DLD1 (cell line): ENCODE measurements at regions not wholly inside any gene's neighbourhood (a gene's known extent, or its start where the extent isn't known, plus 50 kb on each side); places are given as distances from the start of the nearest gene placed in this dataset.
"Not testable (repeated sequence)": the region's sequence is repeated elsewhere in the genome, so short reads cannot be mapped to it uniquely, and the experiment has no call there.

ENCODE experiments used
- in situ Hi-C: cut with HindIII; loops from 2 replicates; pipeline ENCODE4 v1.10.0; 2017; ENCODE audit warnings: low sequenced_read_pairs

DNA sequence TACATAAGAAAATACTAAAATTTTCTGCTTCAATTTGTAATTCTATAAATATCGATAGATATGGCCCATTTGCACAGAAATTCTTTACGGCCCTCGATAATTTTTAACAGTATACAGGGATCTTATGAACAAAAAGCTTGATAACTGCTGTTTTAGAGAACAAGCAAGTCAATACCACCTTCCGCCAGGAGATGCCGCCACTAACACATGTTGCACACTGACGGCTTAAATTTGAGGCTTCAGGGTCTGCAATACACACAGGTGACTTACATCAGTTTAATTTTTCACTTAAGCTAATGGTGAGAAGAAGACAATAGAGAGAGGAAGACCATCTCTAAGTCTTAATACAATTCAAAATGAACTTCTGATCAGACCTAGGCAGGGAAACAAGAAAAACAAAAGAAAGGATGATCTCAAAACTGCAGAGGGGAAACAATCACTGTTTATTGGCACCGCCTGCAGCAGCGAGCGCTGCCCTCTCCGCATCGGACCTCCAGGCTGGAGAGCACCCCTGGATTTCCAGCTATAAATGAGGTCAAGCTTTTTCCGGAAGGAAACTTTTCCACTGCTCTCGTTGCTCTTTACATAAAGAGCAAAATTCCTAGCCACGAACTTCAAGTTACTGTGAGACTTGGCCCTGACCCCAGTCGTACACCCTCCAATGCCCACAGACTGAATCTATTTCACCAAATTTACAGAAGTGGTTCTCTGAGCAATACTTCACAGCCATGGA is 53.9 kb downstream of the OTOR start:
- in situ Hi-C loops: loop anchor here (10.0 to 25.0 kb wide), 2 partner anchors 485 to 633 kb away; no protein-coding TSS in a partner anchor

DNA sequence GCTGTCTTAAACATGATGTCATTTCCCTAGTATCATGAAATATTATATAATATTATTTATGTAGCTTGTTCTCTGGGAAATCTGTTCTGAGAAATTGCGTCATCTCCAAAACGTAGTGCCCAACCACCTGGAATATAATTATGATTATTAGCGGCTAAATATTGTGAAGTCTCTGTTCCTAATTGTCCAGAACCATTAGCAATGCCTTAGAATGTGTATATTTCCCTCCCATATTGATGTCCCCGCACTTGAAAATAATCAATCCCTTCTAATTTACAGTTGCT is 54.4 kb downstream of the OTOR start:
- in situ Hi-C loops: loop anchor here (10.0 to 25.0 kb wide), 2 partner anchors 485 to 632 kb away; no protein-coding TSS in a partner anchor

DNA sequence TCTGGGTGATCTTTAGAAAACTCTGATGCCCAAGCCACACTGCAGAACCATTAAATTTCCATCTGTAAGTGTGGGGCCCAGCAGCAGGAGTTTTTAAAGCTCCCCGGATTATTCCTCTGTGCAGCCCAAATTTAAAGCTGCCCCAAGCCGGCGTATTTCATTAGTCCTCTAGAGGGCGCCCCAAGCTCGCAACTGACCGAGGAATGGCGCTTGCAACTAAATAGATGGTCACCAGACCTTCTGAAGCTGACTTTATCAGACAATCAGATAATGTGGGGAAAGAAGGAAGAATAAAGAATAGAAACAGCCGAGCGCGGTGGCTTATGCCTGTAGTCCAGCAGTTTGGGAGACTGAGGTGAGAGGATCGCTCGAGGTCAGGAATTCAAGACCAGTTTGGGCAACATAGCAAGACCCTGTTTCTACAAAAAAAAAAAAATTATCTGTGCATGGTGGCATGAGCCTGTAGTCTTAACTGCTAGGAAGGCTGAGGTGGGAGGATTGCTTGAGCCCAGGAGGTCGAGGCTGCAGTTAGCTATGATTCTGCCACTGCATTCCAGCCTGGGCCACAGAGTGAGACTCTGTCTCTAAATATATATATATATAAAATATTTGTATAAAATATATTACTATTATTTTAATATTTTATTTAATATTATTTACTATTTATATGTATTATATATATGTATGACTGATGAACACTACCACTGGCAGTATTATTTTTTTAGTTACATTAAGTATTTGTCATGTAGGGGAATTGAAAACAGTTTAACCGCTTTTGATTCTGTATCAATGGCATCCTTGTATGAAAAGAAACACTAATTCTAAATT is 56.0 kb downstream of the OTOR start:
- in situ Hi-C loops: loop anchor here (10.0 to 25.0 kb wide), 2 partner anchors 483 to 631 kb away; no protein-coding TSS in a partner anchor

DNA sequence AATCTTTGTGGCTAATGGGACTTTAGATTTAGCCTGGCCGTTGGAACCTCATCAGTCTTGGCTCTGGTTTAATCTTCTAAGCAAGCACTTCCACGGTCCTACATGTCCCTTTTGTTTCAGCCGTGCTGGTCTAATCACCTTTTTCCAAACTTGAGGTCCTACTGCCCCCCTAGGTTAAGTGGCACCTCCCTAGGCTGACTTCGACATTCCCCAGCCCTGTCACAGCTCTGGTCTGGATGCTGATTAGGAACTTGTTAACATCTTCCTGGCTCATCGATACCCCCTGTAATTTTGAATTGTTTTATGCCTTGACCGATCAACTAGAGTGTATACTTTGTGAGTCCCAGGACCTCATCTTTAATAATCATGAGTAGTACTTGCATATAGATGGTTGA is 56.6 kb downstream of the OTOR start:
- in situ Hi-C loops: loop anchor here (10.0 to 25.0 kb wide), 2 partner anchors 483 to 630 kb away; no protein-coding TSS in a partner anchor

DNA sequence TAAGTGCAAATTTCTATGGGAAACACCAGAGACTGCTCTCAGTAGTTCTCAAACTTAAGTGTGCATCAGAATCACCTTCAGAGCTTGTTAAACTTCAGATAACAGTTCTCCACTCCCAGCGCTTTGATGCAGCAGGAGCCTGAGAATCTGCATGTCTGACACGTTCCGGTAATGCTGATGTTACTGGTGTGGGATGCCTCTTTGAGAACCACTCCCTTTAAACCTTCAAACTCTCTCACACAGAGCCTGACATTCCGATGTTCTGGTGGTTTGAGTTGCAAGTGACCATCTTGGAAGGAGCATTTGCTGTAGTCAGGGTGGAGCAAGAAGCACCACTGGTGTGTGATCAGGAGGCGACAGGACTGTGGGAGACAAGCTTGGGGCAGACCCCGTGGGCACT is 57.9 kb downstream of the OTOR start:
- in situ Hi-C loops: loop anchor here (10.0 to 25.0 kb wide), 2 partner anchors 481 to 629 kb away; no protein-coding TSS in a partner anchor

DNA sequence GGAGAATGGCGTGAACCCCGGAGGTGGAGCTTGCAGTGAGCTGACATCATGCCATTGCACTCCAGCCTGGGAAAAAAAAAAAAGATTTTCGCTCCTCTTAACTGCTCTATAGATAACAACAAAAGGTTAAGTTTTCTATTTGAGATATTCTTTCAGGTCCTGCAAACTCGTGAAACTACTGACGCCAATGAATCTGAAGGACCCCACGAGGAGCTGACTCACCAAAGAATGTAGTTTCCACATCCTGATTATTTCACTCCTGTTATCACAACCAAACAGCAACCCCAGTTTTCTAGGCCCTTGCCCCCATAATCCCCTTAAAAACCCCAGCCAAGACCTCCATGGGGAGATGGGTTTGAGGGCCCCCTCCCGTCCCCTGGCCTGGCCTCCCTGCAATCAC is 58.7 kb downstream of the OTOR start:
- in situ Hi-C loops: loop anchor here (10.0 to 25.0 kb wide), 2 partner anchors 480 to 628 kb away; no protein-coding TSS in a partner anchor

DNA sequence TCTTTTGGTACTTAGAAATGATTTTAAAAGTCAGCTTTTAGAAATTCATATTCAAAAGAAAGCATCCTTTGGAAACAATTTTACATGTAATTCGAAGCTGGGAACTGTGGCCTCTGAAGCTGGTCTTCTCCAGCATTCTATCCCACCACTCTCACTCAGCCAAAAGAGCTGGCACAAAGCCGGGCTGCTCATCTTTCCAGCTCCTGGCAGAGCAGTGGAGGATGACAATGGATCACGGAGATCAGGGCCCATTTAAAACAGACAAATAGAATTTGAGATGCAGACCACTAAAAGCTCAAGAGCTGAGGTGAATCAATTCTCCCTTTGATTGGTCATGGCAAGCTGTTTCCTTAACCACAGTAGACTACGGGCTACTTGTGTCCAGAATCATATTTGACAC is 60.6 kb downstream of the OTOR start:
- in situ Hi-C loops: loop anchor here (10.0 to 25.0 kb wide), 2 partner anchors 479 to 626 kb away; no protein-coding TSS in a partner anchor

DNA sequence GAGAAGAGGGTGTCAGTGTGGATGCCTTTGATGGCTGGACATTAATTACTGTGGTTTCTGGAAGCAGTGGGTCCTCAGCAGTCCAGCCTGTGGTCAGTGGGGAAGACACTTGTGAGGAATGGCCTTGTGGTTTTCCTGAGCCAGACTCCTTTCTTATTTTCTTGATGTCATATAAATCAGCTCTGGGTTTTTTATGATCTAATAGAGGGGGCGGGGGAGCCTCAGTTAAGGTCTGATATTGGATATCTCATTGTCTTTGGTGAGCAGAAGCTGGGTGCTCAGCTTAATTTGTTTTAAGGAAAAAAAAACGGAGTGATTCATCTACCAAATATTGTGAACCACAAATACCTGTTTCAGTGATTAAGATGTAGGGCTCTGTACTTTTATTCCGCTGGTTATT is 62.1 kb downstream of the OTOR start:
- in situ Hi-C loops: loop anchor here (25.0 kb wide), 1 partner anchor 477 kb away; no protein-coding TSS in a partner anchor

DNA sequence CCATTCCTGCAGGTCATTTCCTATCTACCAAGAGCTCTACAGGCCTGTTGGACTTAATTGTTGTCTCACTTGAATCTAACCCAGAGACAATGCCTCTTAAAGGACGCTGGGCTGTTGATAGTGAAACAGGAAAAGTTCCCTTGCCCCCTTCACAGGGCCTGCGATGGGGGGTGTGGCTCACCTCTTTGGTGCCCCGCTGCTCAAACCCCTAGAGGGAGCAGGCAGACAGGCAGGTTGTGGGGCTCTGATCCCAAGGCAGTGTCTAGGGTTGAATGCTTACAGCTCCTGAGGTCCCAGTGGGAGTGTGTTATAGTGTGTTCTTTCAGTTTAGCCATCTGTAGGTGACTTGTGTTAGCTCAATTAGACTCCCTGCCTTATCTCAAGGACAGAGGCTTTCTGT is 68.0 kb downstream of the OTOR start:
- in situ Hi-C loops: loop anchor here (25.0 kb wide), 1 partner anchor 471 kb away; no protein-coding TSS in a partner anchor

DNA sequence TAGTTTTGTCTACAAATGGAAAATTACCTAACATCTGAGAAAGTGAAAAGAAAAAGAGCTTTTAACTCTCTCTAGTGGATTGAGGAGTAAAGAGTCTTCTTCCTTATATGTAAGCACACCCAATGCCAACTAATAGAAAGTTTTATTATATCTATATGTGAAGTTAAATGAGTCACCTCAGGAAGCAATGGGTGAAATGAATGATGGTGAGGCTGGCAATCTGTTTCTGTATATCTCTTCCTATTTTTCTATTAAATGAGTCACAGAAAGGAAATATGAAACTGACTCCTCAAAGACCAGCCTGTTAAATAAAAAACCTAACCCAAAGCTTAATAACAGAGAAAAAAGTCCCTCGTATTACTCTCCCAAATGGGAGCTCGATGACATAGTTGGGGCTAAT is 71.3 kb downstream of the OTOR start:
- in situ Hi-C loops: loop anchor here (25.0 kb wide), 1 partner anchor 468 kb away; no protein-coding TSS in a partner anchor

DNA sequence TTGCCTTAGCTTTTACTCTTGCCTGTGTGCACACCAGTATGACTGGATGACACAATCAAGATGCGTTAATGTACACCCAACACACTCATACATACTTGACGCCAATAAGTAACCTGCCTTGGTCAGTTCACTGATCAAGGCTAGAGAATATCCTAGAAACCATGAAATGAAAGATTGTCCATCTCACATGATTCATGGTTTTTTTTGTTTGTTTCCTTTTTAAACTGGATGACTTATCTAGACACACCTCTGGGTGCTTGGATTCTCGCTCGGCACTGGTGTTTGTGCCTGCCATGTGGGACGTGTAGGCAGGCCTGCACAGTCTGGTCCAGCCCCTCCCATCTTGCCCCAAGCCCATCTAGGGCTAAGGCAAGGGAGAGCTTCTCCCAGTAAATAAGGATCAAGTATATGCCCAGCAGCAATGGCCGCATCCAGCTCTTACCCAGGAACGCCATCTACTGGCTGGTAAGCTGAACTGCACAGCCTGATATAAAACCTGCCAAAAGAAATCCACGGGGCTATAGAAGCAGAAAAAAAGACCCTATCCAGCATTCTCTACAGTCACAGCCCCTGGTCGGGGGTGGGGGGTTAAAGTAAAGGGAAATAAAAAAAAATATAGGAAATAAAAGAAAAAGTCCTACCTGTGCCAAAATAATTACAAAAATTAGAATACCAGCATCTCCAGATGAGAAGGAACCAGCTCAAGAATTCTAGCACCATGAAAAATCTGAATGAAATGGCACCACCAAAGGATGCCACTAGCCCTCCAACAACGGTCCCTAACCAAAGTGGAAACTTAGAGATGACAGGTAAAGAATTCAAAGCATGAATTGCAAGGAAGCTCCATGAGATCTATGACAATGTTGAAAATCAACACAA is 73.3 kb downstream of the OTOR start:
- in situ Hi-C loops: loop anchor here (25.0 kb wide), 1 partner anchor 466 kb away; no protein-coding TSS in a partner anchor

DNA sequence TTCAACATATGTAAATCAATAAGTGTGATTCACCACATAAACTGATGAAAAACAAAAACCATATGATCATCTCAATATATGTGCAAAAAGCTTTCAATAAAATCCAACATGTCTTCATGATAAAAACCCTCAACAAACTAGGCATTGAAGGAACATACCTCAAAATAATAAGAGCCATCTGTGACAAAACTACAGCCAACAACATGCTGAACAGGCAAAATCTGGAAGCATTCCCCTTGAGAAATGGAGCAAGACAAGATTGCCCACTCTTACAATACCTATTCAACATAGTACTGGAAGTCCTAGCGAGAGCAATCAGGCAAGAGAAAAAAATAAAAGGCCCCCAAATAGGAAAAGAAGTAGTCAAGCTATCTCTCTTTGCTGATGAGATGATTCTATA is 76.5 kb downstream of the OTOR start:
- in situ Hi-C loops: loop anchor here (25.0 kb wide), 1 partner anchor 463 kb away; no protein-coding TSS in a partner anchor

DNA sequence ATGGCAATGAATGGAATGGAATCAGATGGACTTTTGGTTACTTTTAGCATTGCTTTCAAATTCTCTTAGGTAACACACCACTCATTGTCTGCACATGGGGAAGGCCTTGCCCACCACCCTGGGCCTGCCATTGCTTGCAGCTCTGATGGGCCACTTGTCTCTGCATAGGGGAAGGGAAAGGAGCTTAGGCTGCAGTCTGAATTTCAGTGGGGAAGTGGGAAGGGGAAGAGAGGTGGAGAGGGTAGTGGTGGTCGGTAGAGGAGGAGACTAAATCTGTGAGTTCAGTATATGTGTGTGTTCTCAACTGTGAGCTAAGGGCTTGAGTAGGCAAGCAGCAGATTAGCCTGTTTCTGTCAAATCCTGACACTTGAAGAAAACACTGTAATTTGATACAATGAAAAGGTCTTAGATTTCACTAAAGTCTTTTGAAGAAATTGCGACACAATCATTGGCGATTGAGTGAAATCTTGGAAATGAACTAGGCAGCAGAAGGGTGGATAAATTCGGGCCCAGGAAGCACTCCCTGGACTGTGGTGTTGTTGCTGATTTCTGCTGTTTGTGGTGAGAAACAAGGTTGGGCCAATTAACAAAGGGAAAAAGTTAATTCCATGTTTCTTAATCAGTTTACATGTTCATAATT is 80.6 kb downstream of the OTOR start:
- in situ Hi-C loops: no loop called here

DNA sequence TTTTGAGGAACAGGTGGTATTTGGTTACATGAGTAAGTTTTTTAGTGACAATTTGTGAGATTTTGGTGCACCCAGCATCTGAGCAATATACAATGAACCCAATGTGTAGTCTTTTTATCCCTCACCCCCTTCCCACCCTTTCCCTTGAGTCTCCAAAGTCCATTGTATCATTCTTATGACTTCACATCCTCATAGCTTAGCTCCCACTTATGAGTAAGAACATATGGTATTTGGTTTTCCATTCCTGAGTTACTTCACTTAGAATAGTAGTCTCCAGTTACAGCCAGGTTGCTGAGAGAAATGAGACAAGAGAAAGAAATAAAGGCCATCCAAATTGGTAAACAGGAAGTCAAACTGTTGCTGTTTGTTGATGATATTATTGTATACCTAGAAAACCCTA is 87.5 kb downstream of the OTOR start:
- in situ Hi-C loops: not testable (repeated sequence)

DNA sequence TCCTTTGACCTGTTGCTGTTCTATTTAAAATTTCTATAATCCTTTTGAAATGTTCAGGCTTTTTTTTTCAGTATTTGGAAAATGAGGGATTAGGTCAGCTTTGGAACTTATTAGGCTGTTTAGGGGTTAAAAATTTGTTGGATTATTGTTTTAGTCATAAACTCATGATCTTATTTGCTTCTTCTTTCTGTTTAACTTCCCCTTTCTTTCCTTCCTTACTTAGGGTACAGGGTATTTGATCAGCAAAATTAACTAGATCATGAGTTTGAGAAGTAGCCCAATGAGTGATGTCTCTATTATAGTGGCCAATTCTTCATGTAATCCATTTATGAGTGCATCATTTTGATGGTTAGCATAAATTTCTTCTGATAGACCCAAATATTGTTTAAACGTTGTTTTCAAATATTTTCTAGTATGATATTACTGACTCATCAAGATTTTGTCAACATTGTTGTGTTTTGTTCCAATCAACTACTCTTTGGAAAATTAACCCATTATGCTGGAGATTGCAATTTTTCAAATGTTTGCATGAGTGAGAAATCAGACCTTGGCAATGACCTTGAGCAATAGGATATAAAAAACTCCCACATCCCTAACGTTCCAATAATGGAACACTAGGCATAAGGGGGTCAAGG is 94.4 kb downstream of the OTOR start:
- in situ Hi-C loops: no loop called here

DNA sequence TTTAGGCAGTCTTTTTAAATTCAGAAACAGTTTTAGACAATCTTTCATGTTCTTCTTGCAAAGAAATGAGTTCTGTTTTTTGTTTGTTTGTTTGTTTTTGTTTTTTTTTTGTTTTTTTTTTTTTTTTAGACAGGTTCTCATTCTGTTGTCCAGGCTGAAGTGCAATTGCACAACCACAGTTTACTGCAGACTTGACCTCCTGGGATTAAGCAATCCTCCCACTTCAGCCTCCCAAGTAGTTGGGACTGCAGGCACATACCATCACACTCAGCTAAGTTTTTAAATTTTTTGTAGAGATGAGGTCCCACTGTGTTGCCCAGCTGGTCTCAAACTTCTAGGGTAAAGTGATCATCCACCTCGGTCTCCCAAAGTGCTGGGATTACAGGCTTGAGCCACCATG is 96.2 kb downstream of the OTOR start:
- in situ Hi-C loops: no loop called here

DNA sequence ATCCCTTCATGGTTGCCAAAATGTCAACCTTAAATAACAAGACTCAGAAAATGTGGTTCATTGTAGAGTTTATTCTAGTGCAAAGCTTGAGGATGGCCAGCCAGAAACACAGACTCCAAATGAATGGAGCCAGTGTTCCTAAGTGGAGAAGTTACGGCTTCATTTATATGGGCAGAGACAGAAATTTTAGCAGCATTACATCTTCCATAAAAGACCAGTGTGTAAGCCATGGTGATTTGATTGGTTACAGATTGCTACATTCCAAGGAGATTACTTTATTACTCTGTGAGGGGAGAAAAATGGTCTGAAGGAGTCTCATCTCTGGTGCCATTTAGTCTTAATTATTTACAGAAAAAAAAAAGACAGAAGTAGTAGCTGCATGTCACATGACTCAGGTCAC is 97.8 kb downstream of the OTOR start:
- in situ Hi-C loops: no loop called here

DNA sequence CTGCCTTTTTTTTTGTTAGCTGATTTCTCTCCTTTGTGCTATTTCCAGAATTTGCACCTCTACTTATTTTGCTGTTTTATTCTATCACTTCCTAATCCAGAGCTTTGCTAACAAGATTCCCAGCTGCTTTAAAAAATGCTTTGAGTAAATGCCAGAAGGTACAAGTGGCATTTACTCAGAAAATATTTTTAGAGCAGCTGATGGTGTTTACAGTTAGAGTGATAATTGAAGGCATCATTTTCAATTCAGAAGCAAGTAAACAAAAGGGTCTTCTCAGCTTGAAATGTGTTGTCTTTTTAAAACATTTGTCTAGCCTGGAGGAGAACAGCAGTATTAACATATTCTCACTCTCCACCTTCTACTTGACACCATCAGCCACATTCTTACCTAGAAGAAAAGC is 99.9 kb downstream of the OTOR start:
- in situ Hi-C loops: no loop called here

DNA sequence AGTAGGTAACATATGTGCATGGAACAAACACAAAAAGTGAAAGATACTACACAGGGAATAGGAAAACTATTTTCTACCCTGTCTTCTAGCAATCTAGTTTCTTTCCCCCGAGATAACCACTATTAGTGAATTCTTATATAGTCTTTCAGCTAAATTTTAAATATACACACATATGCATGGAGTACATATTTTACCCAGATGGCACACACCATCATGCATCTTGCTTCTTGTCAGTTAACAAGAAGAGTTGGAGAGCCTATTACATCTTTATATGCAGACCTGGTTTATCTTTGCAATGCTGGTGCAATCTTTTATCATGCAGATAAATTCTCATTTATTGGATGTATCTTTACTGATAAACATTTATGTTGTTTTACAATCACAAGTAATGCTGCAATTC is 100.4 kb downstream of the OTOR start:
- in situ Hi-C loops: no loop called here

DNA sequence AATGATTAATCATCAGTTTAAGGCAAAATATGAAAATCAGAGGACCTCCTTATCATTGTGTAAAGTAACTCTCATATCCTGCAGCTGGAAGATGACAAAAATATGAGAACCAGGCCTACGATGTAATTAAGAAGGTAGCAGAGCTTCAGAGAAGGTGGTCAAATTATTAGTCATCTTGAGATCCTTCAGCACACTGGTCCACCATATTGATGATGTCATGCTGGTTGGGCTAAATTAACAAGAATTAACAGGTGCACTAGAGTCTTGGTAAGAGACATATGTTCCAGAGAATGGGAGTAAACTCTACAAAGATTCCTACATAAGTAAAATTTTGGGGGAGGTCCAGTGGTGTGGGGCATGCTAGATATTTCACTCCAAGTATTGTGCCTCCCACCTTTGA is 112.8 kb downstream of the OTOR start:
- in situ Hi-C loops: no loop called here
